GM23338 (cell line): ENCODE measurements at regions not wholly inside any gene's neighbourhood (a gene's known extent, or its start where the extent isn't known, plus 50 kb on each side); places are given as distances from the start of the nearest gene placed in this dataset.

Experiments
- ATAC-seq: fragments of 200-7000 bp; cut with Tn5 transposase; 3 replicates; pipeline ENCODE4 v1.9.1; 2020
- DNase-seq: peaks from one replicate; pipeline ENCODE4 v3.0.0-alpha.2; 2015; ENCODE audit warnings: low spot score
- H2AFZ ChIP-seq: fragments of 200-600 bp; sonication (generic); 2 replicates; pipeline ENCODE4 v1.8.0; 2016; ENCODE audit warnings: antibody characterized with exemption, mild to moderate bottlenecking, moderate library complexity
- H3F3A ChIP-seq: fragments of 200-600 bp; sonication (generic); replicated peaks from 2 replicates; pipeline ENCODE4 v1.8.0; 2017; ENCODE audit warnings: antibody characterized with exemption, mixed run types, low read depth
- H3K27ac ChIP-seq: fragments of 200-600 bp; sonication (generic); 2 replicates; pipeline ENCODE4 v1.6.1; 2016; ENCODE audit warnings: low read depth
- H3K27me3 ChIP-seq: fragments of 200-600 bp; sonication (generic); 2 replicates; pipeline ENCODE4 v1.8.0; 2016; ENCODE audit warnings: mild to moderate bottlenecking, mixed run types, moderate library complexity; ENCODE audit not compliant: insufficient read depth
- H3K36me3 ChIP-seq: fragments of 200-600 bp; sonication (generic); 2 replicates; pipeline ENCODE4 v1.8.0; 2016; ENCODE audit warnings: mild to moderate bottlenecking; ENCODE audit not compliant: insufficient read depth
- H3K4me1 ChIP-seq: fragments of 200-600 bp; sonication (generic); 2 replicates; pipeline ENCODE4 v1.8.0; 2016; ENCODE audit warnings: mild to moderate bottlenecking, moderate library complexity; ENCODE audit not compliant: insufficient read depth
- H3K4me2 ChIP-seq: fragments of 200-600 bp; sonication (generic); 2 replicates; pipeline ENCODE4 v1.7.1; 2017; ENCODE audit warnings: mixed run types
- H3K4me3 ChIP-seq: fragments of 200-600 bp; sonication (generic); 2 replicates; pipeline ENCODE4 v1.6.1; 2016; ENCODE audit warnings: mixed run types
- H3K79me2 ChIP-seq: fragments of 200-600 bp; sonication (generic); replicated peaks from 2 replicates; pipeline ENCODE4 v1.8.0; 2017; ENCODE audit warnings: mild to moderate bottlenecking; ENCODE audit not compliant: insufficient read depth
- H3K9me2 ChIP-seq: fragments of 200-600 bp; sonication (generic); 2 replicates; pipeline ENCODE4 v1.8.0; 2017; ENCODE audit not compliant: insufficient read depth
- H4K20me1 ChIP-seq: fragments of 200-600 bp; sonication (generic); replicated peaks from 2 replicates; pipeline ENCODE4 v1.8.0; 2017; ENCODE audit warnings: mild to moderate bottlenecking; ENCODE audit not compliant: insufficient read depth
- H3K27ac Mint-ChIP-seq: 2 replicates; pipeline ENCODE4 v1.8.0; 2020; ENCODE audit warnings: inconsistent platforms, mild to moderate bottlenecking, moderate library complexity, mixed read lengths
- H3K27me3 Mint-ChIP-seq: 3 replicates; pipeline ENCODE4 v1.8.0; 2022; ENCODE audit warnings: low read depth, mild to moderate bottlenecking, moderate library complexity, mixed read lengths, inconsistent platforms; ENCODE audit not compliant: insufficient read depth, poor library complexity
- H3K36me3 Mint-ChIP-seq: 3 replicates; pipeline ENCODE4 v1.8.0; 2021; ENCODE audit warnings: low read depth, mild to moderate bottlenecking, inconsistent platforms, moderate library complexity, mixed read lengths
- H3K4me1 Mint-ChIP-seq: 3 replicates; pipeline ENCODE4 v1.8.0; 2020; ENCODE audit warnings: mild to moderate bottlenecking, inconsistent platforms, mixed read lengths
- H3K4me3 Mint-ChIP-seq: 3 replicates; pipeline ENCODE4 v1.8.0; 2021; ENCODE audit warnings: moderate library complexity, mild to moderate bottlenecking, inconsistent platforms, mixed read lengths
- H3K9me3 Mint-ChIP-seq: 3 replicates; pipeline ENCODE4 v1.8.0; 2020; ENCODE audit warnings: moderate library complexity, mild to moderate bottlenecking, inconsistent platforms, mixed read lengths
- CREB1 ChIP-seq: fragments of 250-450 bp; sonication (Bioruptor Pico); IDR thresholded peaks from 2 replicates; pipeline ENCODE4 v1.5.0; 2020; ENCODE audit warnings: low read depth, mild to moderate bottlenecking, moderate library complexity
- CTCF ChIP-seq, 2 experiments: fragments of 200-600 bp in 1 of 2; sonication (generic) in 1 of 2; conservative IDR thresholded peaks; 2 replicates each; pipeline versions ENCODE4 v1.5.1 to v1.6.1; 2016 to 2017; ENCODE audit warnings: antibody characterized with exemption in 2 of 2, low read depth in 2 of 2, mild to moderate bottlenecking in 2 of 2, moderate library complexity in 1 of 2
- EZH2phosphoT487 ChIP-seq: fragments of 200-600 bp; sonication (generic); IDR thresholded peaks from one replicate; pipeline ENCODE4 v1.8.1; 2018; ENCODE audit warnings: antibody characterized with exemption; ENCODE audit not compliant: unreplicated experiment
- JUNB ChIP-seq: IDR thresholded peaks from one replicate; pipeline ENCODE4 v1.6.1; 2016; ENCODE audit warnings: antibody characterized with exemption; ENCODE audit not compliant: unreplicated experiment
- NANOG ChIP-seq: IDR thresholded peaks from 2 replicates; pipeline ENCODE4 v1.6.1; 2016; ENCODE audit warnings: antibody characterized with exemption, borderline replicate concordance
- REST ChIP-seq: IDR thresholded peaks from one replicate; pipeline ENCODE4 v1.6.1; 2018; ENCODE audit warnings: antibody characterized with exemption; ENCODE audit not compliant: unreplicated experiment
- STAT1 ChIP-seq: IDR thresholded peaks from one replicate; pipeline ENCODE4 v1.6.1; 2016; ENCODE audit warnings: antibody characterized with exemption; ENCODE audit not compliant: unreplicated experiment
- ZNF114 ChIP-seq: fragments of 250-450 bp; sonication (Bioruptor Pico); IDR thresholded peaks from 2 replicates; pipeline ENCODE4 v1.5.0; 2020; ENCODE audit warnings: mild to moderate bottlenecking, moderate library complexity
- ZNF331 ChIP-seq: fragments of 250-450 bp; sonication (Bioruptor Pico); IDR thresholded peaks from 2 replicates; pipeline ENCODE4 v1.5.0; 2020; ENCODE audit warnings: low read depth, mild to moderate bottlenecking, moderate library complexity
- ZNF462 ChIP-seq: fragments of 250-450 bp; sonication (Bioruptor Pico); IDR thresholded peaks from 2 replicates; pipeline ENCODE4 v1.5.0; 2020; ENCODE audit warnings: mild to moderate bottlenecking, moderate library complexity

GRCh38 chr12:84789184-84789583 is 123.4 kb downstream of the SLC6A15 start:
- DNase-seq = no peak
- Mint-ChIP-seq H3K36me3 (no peaks in the 10 kb centered on the region), H3K4me3 (no peak overlapping the region), H3K4me1 (no peaks in the 10 kb centered on the region), H3K27ac (no peak overlapping the region), H3K9me3 (no peaks in the 10 kb centered on the region), H3K27me3 (no peaks in the 10 kb centered on the region)
- Histone ChIP-seq H3K4me1 (no peaks in the 10 kb centered on the region), H3K27ac (no peak overlapping the region), H4K20me1 (no peaks in the 10 kb centered on the region), H3K27me3 (no peaks in the 10 kb centered on the region), H2AFZ (no peak overlapping the region), H3K4me3 (no peak overlapping the region), H3F3A (no peaks in the 10 kb centered on the region), H3K9me2 (no peaks in the 10 kb centered on the region), H3K4me2 (no peak overlapping the region), H3K79me2 (no peaks in the 10 kb centered on the region), H3K36me3 (no peaks in the 10 kb centered on the region)
- ATAC-seq = no peak
- TF ChIP-seq REST (no peak), NANOG (no peak), ZNF331 (CRISPR knock-in tag) (no peak), STAT1 (no peak), CREB1 (CRISPR knock-in tag) (no peak), ZNF462 (CRISPR knock-in tag) (no peak), CTCF (conservative IDR thresholded peaks at IDR 0.05; ENCODE audit: low read depth in 2 of 2) (no peak), EZH2phosphoT487 (no peak), ZNF114 (no peak), JUNB (no peak)
